ENCODE measurements at regions not wholly inside any gene's neighbourhood (a gene's known extent, or its start where the extent isn't known, plus 50 kb on each side); places are given as distances from the start of the nearest gene placed in this dataset.

DNA sequence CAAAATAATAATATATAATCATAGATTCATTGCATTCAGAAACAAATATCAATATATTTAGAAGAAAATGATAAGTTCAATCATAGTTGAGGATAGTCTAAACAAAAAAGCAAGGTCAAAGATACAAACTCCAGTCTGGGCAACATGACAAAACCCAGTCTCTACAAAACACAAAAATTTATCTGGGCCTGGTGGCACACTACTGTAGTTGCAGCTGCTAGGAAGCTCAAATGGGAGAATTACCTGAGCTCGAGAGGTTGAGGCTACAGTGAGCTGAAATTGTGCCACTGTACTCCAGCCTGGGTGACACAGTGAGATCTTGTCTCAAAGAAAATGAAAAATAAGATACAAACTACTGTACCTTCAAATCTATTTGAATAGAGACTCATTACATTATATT lies 52.7 kb upstream of the ANXA10 start:
- Histone ChIP-seq H3K4me2 (ENCODE audit: low read length) (no peak overlapping the region), H3K79me2 (ENCODE audit: insufficient read depth, low read length) (no peaks in the 10 kb centered on the region), H3K4me3 (ENCODE audit: insufficient read depth, low read depth, low read length) (no peak overlapping the region), H3K9me3 (ENCODE audit: insufficient read depth, low read depth, low read length) (no peaks in the 10 kb centered on the region), H4K20me1 (ENCODE audit: insufficient read depth, low read length) (no peaks in the 10 kb centered on the region), H3K36me3 (ENCODE audit: insufficient read depth, low read length) (no peaks in the 10 kb centered on the region), H2AFZ (ENCODE audit: low read depth, low read length) (no peak overlapping the region), H3K27me3 (ENCODE audit: insufficient read depth, low read length) (no peaks in the 10 kb centered on the region), H3K27ac (ENCODE audit: low read depth, low read length) (no peak overlapping the region), H3K9ac (ENCODE audit: low read length) (no peak overlapping the region), H3K4me1 (ENCODE audit: insufficient read depth, low read length) (no peaks in the 10 kb centered on the region)
- Mint-ChIP-seq H3K27me3 (ENCODE audit: low read depth, unreplicated experiment) (no peaks in the 10 kb centered on the region), H3K9me3 (ENCODE audit: unreplicated experiment) (no peaks in the 10 kb centered on the region), H3K36me3 (ENCODE audit: low read depth, unreplicated experiment) (no peaks in the 10 kb centered on the region), H3K27ac (ENCODE audit: unreplicated experiment) (no peak overlapping the region), H3K4me3 (ENCODE audit: unreplicated experiment) (no peak overlapping the region), H3K4me1 (ENCODE audit: low read depth, unreplicated experiment) (no peaks in the 10 kb centered on the region)
- TF ChIP-seq EZH2 (IDR thresholded peaks at IDR 0.05; ENCODE audit: insufficient read depth, low read length), result no peak
- no peak for TF ChIP-seq CTCF (IDR thresholded peaks at IDR 0.05; ENCODE audit: insufficient read depth, low read depth, low read length)
- no peak for FAIRE-seq
- DNase-seq (ENCODE audit: low read depth), result no peak

All from astrocyte (in vitro differentiated cells and primary cell).